GM12878 (cell line): ENCODE measurements at regions not wholly inside any gene's neighbourhood (a gene's known extent, or its start where the extent isn't known, plus 50 kb on each side); places are given as distances from the start of the nearest gene placed in this dataset.

Source experiments
- ATAC-seq: fragments of 200-7000 bp; cut with Tn5 transposase; 3 replicates; pipeline ENCODE4 v1.9.1; 2020; ENCODE audit warnings: mild to moderate bottlenecking, moderate library complexity
- BruUV-seq: library from RNA; stranded (reverse); fragments of 400-500 nt; replicated peaks from 2 replicates; lab custom pipeline; 2021; lab: Mats Ljungman, UMichigan
- CTCF ChIA-PET: fragments of 300-600 bp; sonication (Branson Sonifier 250); formaldehyde crosslinking; extraction: SDS; loops from one replicate; lab custom pipeline; 2021; ENCODE audit warnings: inconsistent platforms; lab: Yijun Ruan, JAX
- POLR2A ChIA-PET: fragments of 350-600 bp; formaldehyde crosslinking; extraction: SDS; loops from one replicate; lab custom pipeline; 2021; ENCODE audit warnings: inconsistent platforms; lab: Charles Lee
- RAD21 ChIA-PET: fragments of 300-600 bp; sonication (Branson Sonifier 250); formaldehyde crosslinking; loops from one replicate; lab custom pipeline; 2023; ENCODE audit warnings: antibody characterized with exemption; ENCODE audit not compliant: unreplicated experiment; lab: Charles Lee
- SMC1A ChIA-PET: fragments of 300-600 bp; sonication (Branson Sonifier 250); formaldehyde crosslinking; loops from one replicate; lab custom pipeline; 2023; ENCODE audit not compliant: unreplicated experiment, uncharacterized antibody; lab: Charles Lee
- DNase-seq: peaks from one replicate; pipeline ENCODE4 v3.0.0-alpha.2; 2011; ENCODE audit warnings: low read depth, low spot score
- FAIRE-seq: peaks from 3 replicates; lab custom pipeline; 2011; peaks lifted over from hg19 to GRCh38; lab: Jason Lieb, UNC
- H2AFZ ChIP-seq: 2 replicates; pipeline ENCODE4 v1.6.0; 2011; ENCODE audit warnings: low read depth, low read length, control low read depth; ENCODE audit not compliant: control insufficient read depth
- H3K27ac ChIP-seq: 2 replicates; pipeline ENCODE4 v1.5.1; 2011; ENCODE audit warnings: control low read depth; ENCODE audit not compliant: control insufficient read depth, insufficient read depth
- H3K27me3 ChIP-seq, 2 experiments: replicated peaks in 1 of 2; 2 replicates each; pipeline versions ENCODE4 v1.6.0 to v1.6.1; 2011; ENCODE audit warnings: low read length in 1 of 2; ENCODE audit not compliant: control insufficient read depth in 2 of 2, insufficient read depth in 2 of 2
- H3K36me3 ChIP-seq, 2 experiments: 2 replicates each; pipeline ENCODE4 v1.5.1; 2011; ENCODE audit warnings: low read length in 1 of 2; ENCODE audit not compliant: control insufficient read depth in 2 of 2, insufficient read depth in 2 of 2
- H3K4me1 ChIP-seq: 2 replicates; pipeline ENCODE4 v1.6.1; 2011; ENCODE audit warnings: mild to moderate bottlenecking, low read length, moderate library complexity, mixed read lengths; ENCODE audit not compliant: control insufficient read depth, insufficient read depth
- H3K4me2 ChIP-seq: 2 replicates; pipeline ENCODE4 v1.6.0; 2011; ENCODE audit warnings: control low read depth; ENCODE audit not compliant: control insufficient read depth, insufficient read depth
- H3K4me3 ChIP-seq: fragments of 200-600 bp; sonication (generic); 2 replicates; pipeline ENCODE4 v1.5.1; 2016
- H3K79me2 ChIP-seq: 2 replicates; pipeline ENCODE4 v1.6.0; 2011; ENCODE audit warnings: low read length; ENCODE audit not compliant: control insufficient read depth, insufficient read depth
- H3K9ac ChIP-seq: 2 replicates; pipeline ENCODE4 v1.8.0; 2011; ENCODE audit warnings: low read length, control low read depth, mixed read lengths; ENCODE audit not compliant: control insufficient read depth, insufficient read depth
- H3K9me3 ChIP-seq: replicated peaks from 3 replicates; pipeline ENCODE4 v1.5.1; 2011; ENCODE audit warnings: mild to moderate bottlenecking, low read length; ENCODE audit not compliant: control insufficient read depth, insufficient read depth
- H4K20me1 ChIP-seq: 2 replicates; pipeline ENCODE4 v1.6.0; 2011; ENCODE audit not compliant: control insufficient read depth, insufficient read depth
- BCL11A ChIP-seq: IDR thresholded peaks from 2 replicates; pipeline ENCODE4 v1.6.1; 2011; ENCODE audit warnings: low read depth, low read length
- CBX3 ChIP-seq: fragments of 200-600 bp; sonication (generic); IDR thresholded peaks from 2 replicates; pipeline ENCODE4 v1.6.1; 2016; ENCODE audit warnings: low read depth, borderline replicate concordance
- EP300 ChIP-seq, 2 experiments: fragments of 150-350 bp in 1 of 2; IDR thresholded peaks; 2 replicates each; pipeline ENCODE4 v1.6.1; 2011 to 2012; ENCODE audit warnings: low read depth in 2 of 2, low read length in 2 of 2, borderline replicate concordance in 1 of 2, improper control_type of control experiment in 1 of 2, inconsistent platforms in 1 of 2; ENCODE audit not compliant: control insufficient read depth in 1 of 2
- PAX8 ChIP-seq: fragments of 450-650 bp; IDR thresholded peaks from 2 replicates; pipeline ENCODE4 v1.6.1; 2017; ENCODE audit warnings: mild to moderate bottlenecking, moderate library complexity
- RBBP5 ChIP-seq: fragments of 200-600 bp; sonication (generic); conservative IDR thresholded peaks from 2 replicates; pipeline ENCODE4 v1.6.1; 2016
- SP1 ChIP-seq: IDR thresholded peaks from one replicate; pipeline ENCODE4 v1.6.1; 2011; ENCODE audit warnings: low read depth, low read length
- SRF ChIP-seq, 2 experiments: IDR thresholded peaks; 2 replicates each; pipeline ENCODE4 v1.6.1; 2011; ENCODE audit warnings: low read depth in 2 of 2, low read length in 2 of 2, mild to moderate bottlenecking in 1 of 2, moderate library complexity in 1 of 2
- WGBS: methylation state at CpG from one replicate; pipeline ENCODE4 v1.1.6; 2016; ENCODE audit warnings: low lambda C conversion rate; ENCODE audit not compliant: insufficient replicate concordance, insufficient coverage; ENCODE audit errors: missing lambda C conversion rate; 5-methylcytosine and 5-hydroxymethylcytosine counted together
- in situ Hi-C: fragments of 300-500 bp; cut with MboI; formaldehyde crosslinking; loops from 9 replicates; pipeline ENCODE4 v1.14.3; 2018; ENCODE audit warnings: mixed read lengths
- intact Hi-C: fragments of 100-400 bp; cut with micrococcal nuclease; formaldehyde crosslinking; loops from one replicate; pipeline ENCODE4 v1.14.2; 2022; ENCODE audit not compliant: unreplicated experiment
- TF ChIP-seq, protein P1 (sequence below), 3 experiments: IDR thresholded peaks in 2 of 3; conservative IDR thresholded peaks in 1 of 3; 2 replicates each; pipeline ENCODE4 v1.5.1; 2011; ENCODE audit warnings: low read depth in 3 of 3, low read length in 3 of 3, mild to moderate bottlenecking in 3 of 3, control low read depth in 2 of 3, moderate library complexity in 2 of 3, inconsistent platforms in 1 of 3, mixed read lengths in 1 of 3; ENCODE audit not compliant: control insufficient read depth in 2 of 3, insufficient read depth in 1 of 3; ENCODE audit errors: extremely low read depth in 1 of 3
- TF ChIP-seq, protein P2 (sequence below): fragments of 450-650 bp; IDR thresholded peaks from 2 replicates; pipeline ENCODE4 v1.6.1; 2017; ENCODE audit warnings: mild to moderate bottlenecking, low read depth, inconsistent platforms; ENCODE audit not compliant: poor library complexity, severe bottlenecking

DNA sequence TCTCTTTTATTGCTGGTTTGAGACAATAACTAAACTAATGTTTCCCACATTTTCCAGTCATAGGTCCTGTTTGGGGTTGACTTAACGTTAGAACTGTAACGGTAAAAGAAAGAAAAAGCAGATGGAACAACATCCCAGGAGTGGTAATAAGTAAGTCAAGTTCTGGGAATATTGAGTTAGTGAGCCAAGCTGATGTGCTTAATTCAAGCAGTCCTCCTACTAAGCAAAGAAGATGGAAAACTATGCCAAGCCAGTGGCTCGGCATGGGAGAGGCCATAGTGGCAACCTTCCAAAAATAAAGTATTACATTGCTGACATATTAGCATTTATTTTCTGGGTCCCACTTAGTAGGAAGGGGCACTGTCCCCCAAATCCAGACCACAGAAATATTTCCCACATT is 161.7 kb upstream of the CDH5 start:
- ChIA-PET CTCF (no interaction called here), RAD21 (no interaction called here), SMC1A (no interaction called here), POLR2A (no interaction called here)
- Histone ChIP-seq H3K4me3 (no peak overlapping the region), H3K4me1 (no peaks in the 10 kb centered on the region), H3K4me2 (no peak overlapping the region), H3K27me3 (no peaks in the 10 kb centered on the region; a peak in 2 of 4 replicates), H3K9me3 (no peaks in the 10 kb centered on the region), H4K20me1 (no peaks in the 10 kb centered on the region), H3K27ac (no peak overlapping the region), H3K9ac (no peak overlapping the region), H3K79me2 (no peaks in the 10 kb centered on the region), H2AFZ (no peak overlapping the region), H3K36me3 (no peaks in the 10 kb centered on the region)
- FAIRE-seq, result no peak
- BruUV-seq, result no TSS peak
- in situ Hi-C loops, result no loop called here
- whole genome bisulfite sequencing, result 27% methylated on average over 3 of the region's 3 CpGs
- ATAC-seq, result no peak
- intact Hi-C loops, result no loop called here
- DNase-seq, result no peak
- TF ChIP-seq CBX3, result no peak
- TF ChIP-seq SP1, result no peak
- TF ChIP-seq SRF (IDR thresholded peaks at IDR 0.05; ENCODE audit: low read depth in 2 of 2, low read length in 2 of 2), result no peak
- TF ChIP-seq, protein P1, sequence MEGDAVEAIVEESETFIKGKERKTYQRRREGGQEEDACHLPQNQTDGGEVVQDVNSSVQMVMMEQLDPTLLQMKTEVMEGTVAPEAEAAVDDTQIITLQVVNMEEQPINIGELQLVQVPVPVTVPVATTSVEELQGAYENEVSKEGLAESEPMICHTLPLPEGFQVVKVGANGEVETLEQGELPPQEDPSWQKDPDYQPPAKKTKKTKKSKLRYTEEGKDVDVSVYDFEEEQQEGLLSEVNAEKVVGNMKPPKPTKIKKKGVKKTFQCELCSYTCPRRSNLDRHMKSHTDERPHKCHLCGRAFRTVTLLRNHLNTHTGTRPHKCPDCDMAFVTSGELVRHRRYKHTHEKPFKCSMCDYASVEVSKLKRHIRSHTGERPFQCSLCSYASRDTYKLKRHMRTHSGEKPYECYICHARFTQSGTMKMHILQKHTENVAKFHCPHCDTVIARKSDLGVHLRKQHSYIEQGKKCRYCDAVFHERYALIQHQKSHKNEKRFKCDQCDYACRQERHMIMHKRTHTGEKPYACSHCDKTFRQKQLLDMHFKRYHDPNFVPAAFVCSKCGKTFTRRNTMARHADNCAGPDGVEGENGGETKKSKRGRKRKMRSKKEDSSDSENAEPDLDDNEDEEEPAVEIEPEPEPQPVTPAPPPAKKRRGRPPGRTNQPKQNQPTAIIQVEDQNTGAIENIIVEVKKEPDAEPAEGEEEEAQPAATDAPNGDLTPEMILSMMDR (IDR thresholded peaks at IDR 0.05 in 2 of 3, conservative IDR thresholded peaks at IDR 0.05 in 1 of 3; ENCODE audit: control insufficient read depth in 2 of 3, extremely low read depth in 1 of 3, insufficient read depth in 1 of 3, low read depth in 3 of 3, low read length in 3 of 3), result no peak
- TF ChIP-seq, protein P2, sequence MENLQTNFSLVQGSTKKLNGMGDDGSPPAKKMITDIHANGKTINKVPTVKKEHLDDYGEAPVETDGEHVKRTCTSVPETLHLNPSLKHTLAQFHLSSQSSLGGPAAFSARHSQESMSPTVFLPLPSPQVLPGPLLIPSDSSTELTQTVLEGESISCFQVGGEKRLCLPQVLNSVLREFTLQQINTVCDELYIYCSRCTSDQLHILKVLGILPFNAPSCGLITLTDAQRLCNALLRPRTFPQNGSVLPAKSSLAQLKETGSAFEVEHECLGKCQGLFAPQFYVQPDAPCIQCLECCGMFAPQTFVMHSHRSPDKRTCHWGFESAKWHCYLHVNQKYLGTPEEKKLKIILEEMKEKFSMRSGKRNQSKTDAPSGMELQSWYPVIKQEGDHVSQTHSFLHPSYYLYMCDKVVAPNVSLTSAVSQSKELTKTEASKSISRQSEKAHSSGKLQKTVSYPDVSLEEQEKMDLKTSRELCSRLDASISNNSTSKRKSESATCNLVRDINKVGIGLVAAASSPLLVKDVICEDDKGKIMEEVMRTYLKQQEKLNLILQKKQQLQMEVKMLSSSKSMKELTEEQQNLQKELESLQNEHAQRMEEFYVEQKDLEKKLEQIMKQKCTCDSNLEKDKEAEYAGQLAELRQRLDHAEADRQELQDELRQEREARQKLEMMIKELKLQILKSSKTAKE, result no peak
- no peak for TF ChIP-seq BCL11A
- no peak for TF ChIP-seq RBBP5
- TF ChIP-seq PAX8, result no peak
- no peak for TF ChIP-seq EP300 (IDR thresholded peaks at IDR 0.05; ENCODE audit: borderline replicate concordance in 1 of 2, control insufficient read depth in 1 of 2, low read depth in 2 of 2, low read length in 2 of 2)
